Stimulated activated CD4-positive, alpha-beta T cell treated with anti-CD3 and anti-CD28 coated beads, Interleukin-2, amount 100 ng/mL, for 48 hours (primary cell): ENCODE measurements at regions not wholly inside any gene's neighbourhood (a gene's known extent, or its start where the extent isn't known, plus 50 kb on each side); places are given as distances from the start of the nearest gene placed in this dataset.
A peak's percentile ranks its signal among the peaks of the same experiment; 100 is the strongest.

Experiments
- DNase-seq, 2 donors: peaks; one replicate each; pipeline ENCODE4 v3.0.0-alpha.2; 2020

DNA sequence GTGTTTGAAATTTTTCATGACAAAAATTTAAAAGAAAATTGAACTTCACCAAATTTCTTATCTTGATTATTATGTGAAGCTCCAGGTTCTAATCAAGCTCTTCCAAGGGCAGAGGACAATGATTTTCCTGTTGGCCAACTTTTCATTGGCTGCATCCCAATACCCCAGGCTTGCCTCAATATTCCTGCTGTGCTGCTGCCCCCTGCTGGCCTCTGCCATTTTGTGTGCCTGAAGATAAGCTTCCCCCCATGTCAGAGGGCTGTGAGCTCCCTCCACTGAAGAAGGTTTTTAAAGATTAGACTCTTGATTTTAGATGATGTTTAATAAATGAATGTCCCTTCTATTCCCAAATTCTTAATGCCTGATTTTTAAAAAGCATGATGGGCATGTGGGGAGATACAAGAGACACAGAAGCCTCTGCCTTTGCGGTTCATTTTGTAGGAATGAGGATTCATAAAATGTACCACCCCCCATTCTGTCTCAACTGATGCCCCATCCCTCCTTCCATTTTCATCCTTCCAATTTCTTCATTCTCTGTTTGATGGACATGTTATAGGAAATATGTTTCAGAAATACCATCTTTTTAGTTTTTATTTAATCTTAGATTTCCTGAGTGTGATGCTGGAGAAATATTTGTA, 76.7 kb upstream of the RGS6 start:
- peak; percentile 59 to 63 for DNase-seq

DNA sequence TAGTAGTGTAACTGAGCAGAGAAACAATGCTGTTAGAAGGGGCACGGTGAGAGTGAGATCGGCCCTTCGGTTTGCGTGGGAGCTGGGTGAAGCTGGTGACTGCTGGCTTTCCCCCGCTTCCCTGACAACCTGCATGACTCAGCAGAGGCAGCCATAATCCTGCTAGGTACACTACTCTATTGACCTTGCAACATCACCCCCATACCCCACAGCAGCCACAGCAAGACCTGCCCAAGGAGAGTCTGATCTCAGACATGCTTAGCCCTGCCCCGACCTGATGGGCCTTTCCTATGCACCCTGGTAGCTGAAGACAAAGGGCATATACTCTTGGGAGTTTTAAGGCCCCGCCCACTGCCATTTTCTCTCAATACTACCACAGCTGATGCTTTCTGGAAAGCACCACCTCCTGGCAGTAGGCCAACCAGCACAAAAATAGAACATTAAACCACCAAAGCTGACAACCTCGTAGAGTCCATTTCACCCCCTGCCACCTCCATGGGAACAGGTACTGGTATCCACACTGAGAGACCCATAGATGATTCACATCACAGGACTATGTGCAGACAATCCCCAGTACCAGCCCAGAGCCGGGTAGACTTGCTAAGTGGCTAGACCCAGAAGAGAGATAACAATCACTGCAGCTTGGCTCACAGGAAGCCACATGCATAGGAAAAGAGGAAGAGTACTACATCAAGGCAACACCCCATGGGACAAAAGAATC, 75.9 kb upstream of the RGS6 start:
- DNase-seq: no peak

DNA sequence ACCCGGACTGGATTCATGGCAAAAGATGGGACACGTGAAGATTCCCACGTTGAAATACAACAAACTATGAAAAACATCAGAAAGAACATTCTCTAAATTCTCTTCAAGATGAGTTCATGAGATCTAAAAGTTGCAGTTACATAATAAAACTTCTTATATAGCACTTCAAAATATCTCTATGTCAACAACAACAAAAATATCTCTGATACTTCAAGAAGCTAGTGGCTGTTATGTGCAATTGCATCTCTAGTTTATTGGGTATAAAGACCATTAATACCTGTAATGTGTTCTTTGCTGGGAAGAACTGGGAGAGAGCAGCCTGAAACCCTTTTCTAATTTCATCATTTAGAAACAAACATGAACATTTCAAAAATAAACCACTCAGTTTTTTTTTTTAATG, 69.2 kb upstream of the RGS6 start:
- no peak for DNase-seq

DNA sequence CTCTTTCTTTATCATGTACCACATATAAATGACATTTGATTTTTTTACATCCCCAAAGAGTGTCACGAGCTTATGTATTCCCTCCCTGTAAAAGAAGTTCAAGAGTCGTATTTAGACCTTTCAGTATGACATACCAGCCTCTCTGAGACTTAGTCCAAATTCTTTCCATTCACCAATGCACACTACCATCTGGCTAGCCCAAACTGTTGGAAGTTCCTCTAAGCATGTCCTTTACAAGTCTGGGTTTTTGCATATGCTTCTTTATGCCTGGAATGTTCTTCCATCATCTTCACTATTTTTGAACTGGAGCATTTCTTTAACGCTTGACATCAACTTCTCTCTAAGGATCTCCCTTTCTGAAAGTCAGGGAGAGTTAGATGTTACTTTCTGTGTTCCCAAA, 68.5 kb upstream of the RGS6 start:
- DNase-seq: no peak
